Heart left ventricle (tissue), 16 donors: ENCODE measurements at regions not wholly inside any gene's neighbourhood (a gene's known extent, or its start where the extent isn't known, plus 50 kb on each side); places are given as distances from the start of the nearest gene placed in this dataset.

ENCODE experiments used
- ATAC-seq, 4 donors: fragments of 200-7000 bp; cut with Tn5 transposase; one replicate each; pipeline ENCODE4 v1.9.1; 2020 to 2022; ENCODE audit warnings: moderate library complexity in 4 of 4, mild to moderate bottlenecking in 3 of 4, moderate number of reproducible peaks in 1 of 4
- DNase-seq, 5 donors: peaks; one replicate each; pipeline ENCODE4 v3.0.0-alpha.2; 2020
- H3K27ac ChIP-seq, 12 donors: fragments of 200-600 bp; sonication (generic) in 4 of 12; one replicate each; pipeline versions ENCODE4 v1.5.0 to v1.8.0; 2016 to 2022; ENCODE audit warnings: mild to moderate bottlenecking in 2 of 12
- H3K27me3 ChIP-seq, 9 donors: fragments of 200-600 bp; sonication (generic) in 2 of 9; one replicate each; pipeline versions ENCODE4 v1.5.1 to v1.8.0; 2016 to 2022; ENCODE audit warnings: mild to moderate bottlenecking in 3 of 9
- H3K36me3 ChIP-seq, 9 donors: fragments of 200-600 bp; sonication (generic) in 2 of 9; one replicate each; pipeline versions ENCODE4 v1.5.0 to v1.8.0; 2018 to 2022; ENCODE audit warnings: mild to moderate bottlenecking in 2 of 9
- H3K4me1 ChIP-seq, 12 donors: fragments of 200-600 bp; sonication (generic) in 4 of 12; one replicate each; pipeline versions ENCODE4 v1.5.0 to v1.8.0; 2016 to 2022; ENCODE audit warnings: mild to moderate bottlenecking in 3 of 12
- H3K4me3 ChIP-seq, 12 donors: fragments of 200-600 bp; sonication (generic) in 4 of 12; one replicate each; pipeline versions ENCODE4 v1.5.0 to v1.8.0; 2017 to 2022; ENCODE audit warnings: mild to moderate bottlenecking in 9 of 12, moderate library complexity in 4 of 12
- H3K9me3 ChIP-seq, 12 donors: fragments of 200-600 bp; sonication (generic) in 4 of 12; one replicate each; pipeline versions ENCODE4 v1.5.0 to v1.8.0; 2016 to 2022; ENCODE audit warnings: mild to moderate bottlenecking in 1 of 12
- POLR2A ChIP-seq, 2 donors: fragments of 450-650 bp; IDR thresholded peaks; one replicate each; pipeline ENCODE4 v1.6.1; 2017; ENCODE audit warnings: antibody characterized with exemption in 2 of 2, mild to moderate bottlenecking in 2 of 2, moderate library complexity in 2 of 2
- WGBS, 4 donors: extraction: QIAGEN DNeasy Blood & Tissue Kit in 2 of 4; methylation state at CpG; one replicate each; pipeline versions ENCODE4 v1.1.5 to v1.1.7; 2013 to 2018; 5-methylcytosine and 5-hydroxymethylcytosine counted together
- intact Hi-C, 10 donors: fragments of 100-400 bp; cut with DNase I; formaldehyde crosslinking; loops; one replicate each; pipeline versions ENCODE4 v1.11.1 to v1.14.2; 2022
- TF ChIP-seq, protein P1 (sequence below), 12 donors: fragments of 200-600 bp; sonication (generic) in 4 of 12; IDR thresholded peaks; one replicate each; pipeline versions ENCODE4 v1.5.0 to v1.8.0; 2018 to 2022; ENCODE audit warnings: antibody characterized with exemption in 12 of 12, mild to moderate bottlenecking in 5 of 12
- donor health status: ischemic (EF 13 %, LVEDD 7.1; RV severe dilation, severe dysfunction).
- donor health status: healthy with polysubstance abuse.
- donor health status: DM: no; HTN: yes; CAD: no.
- donor health status: DM: no; HTN: no; CAD: no.
- donor health status: ischemic (EF 25% LVEDD 6.9; RV normal size, moderate dysfunction).
- donor health status: ischemic (EF 25% LVEDD 5.7; RV mildly dilated, moderate dysfunction).
- donor health status: healthy.
- donor health status: DM: yes; HTN: yes; CAD: no.
- donor health status: ischemic (EF 35%, LVEDD 5.7; RV mildly dilated, moderate dysfunction).
- donor health status: nonischemic (EF 11% LVEDD 7.7; RV severe dilation, severe dysfunction).
- donor health status: DM: yes; HTN: yes; CAD: no.
- donor health status: PGD.
- donor health status: ischemic (EF 29% LVEDD 5.4; RV normal size, mild dysfunction).
- donor health status: nonischemic (EF 23%, LVEDD 6.1; RV moderate dilation, normal function).

DNA sequence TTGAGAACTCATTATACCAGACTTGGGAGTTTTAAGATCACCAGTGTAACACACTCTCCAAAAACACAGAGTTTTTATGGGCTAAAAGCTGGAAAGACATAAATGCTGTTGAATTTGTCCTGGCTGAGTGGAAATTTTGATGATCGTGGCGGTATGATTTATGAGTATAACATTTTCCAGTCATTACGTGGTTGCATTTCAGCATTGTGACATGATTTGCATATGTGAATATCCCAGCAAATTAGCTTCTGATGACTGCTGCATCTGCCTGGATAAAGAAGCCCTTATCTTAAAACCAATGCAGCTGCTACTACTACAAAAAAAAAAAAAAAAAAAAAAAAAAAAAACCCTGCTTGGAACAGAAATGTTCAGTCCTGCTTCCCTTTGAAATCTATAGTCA is 850.9 kb downstream of the TFAP2A start:
- H3K27me3 ChIP-seq = no peaks in the 10 kb centered on the region
- 61 to 84% (median 68%) methylated on average over 3 of the region's 3 CpGs for WGBS, 4 donors
- H3K4me3 ChIP-seq = no peak overlapping the region
- ATAC-seq = no peak
- no peaks in the 10 kb centered on the region for H3K4me1 ChIP-seq
- H3K36me3 ChIP-seq = no peaks in the 10 kb centered on the region
- intact Hi-C loops = no loop called here
- no peak overlapping the region for H3K27ac ChIP-seq
- TF ChIP-seq, protein P1, sequence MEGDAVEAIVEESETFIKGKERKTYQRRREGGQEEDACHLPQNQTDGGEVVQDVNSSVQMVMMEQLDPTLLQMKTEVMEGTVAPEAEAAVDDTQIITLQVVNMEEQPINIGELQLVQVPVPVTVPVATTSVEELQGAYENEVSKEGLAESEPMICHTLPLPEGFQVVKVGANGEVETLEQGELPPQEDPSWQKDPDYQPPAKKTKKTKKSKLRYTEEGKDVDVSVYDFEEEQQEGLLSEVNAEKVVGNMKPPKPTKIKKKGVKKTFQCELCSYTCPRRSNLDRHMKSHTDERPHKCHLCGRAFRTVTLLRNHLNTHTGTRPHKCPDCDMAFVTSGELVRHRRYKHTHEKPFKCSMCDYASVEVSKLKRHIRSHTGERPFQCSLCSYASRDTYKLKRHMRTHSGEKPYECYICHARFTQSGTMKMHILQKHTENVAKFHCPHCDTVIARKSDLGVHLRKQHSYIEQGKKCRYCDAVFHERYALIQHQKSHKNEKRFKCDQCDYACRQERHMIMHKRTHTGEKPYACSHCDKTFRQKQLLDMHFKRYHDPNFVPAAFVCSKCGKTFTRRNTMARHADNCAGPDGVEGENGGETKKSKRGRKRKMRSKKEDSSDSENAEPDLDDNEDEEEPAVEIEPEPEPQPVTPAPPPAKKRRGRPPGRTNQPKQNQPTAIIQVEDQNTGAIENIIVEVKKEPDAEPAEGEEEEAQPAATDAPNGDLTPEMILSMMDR (IDR thresholded peaks at IDR 0.05) = no peak
- no peak for TF ChIP-seq POLR2A (IDR thresholded peaks at IDR 0.05)
- no peaks in the 10 kb centered on the region for H3K9me3 ChIP-seq
- no peak for DNase-seq

DNA sequence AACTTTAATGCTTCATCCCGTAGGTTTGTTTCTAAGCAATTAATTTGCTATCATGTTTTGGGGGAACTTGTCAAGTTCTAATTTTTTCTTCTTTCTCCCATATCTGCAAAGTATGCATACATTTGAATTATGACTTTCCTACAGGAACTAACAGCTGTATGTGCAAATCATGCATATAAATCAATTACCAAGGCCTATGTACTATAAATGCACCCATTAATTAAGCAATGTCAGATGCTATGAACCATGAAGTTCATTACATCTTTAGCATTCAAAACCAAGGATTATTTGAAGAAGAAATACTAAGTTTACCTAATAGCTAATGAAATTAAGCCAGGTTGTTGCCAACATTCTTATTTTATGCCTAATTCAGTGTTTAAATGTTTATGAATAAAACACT is 851.3 kb downstream of the TFAP2A start:
- intact Hi-C loops = no loop called here
- Histone ChIP-seq H3K9me3 (no peaks in the 10 kb centered on the region), H3K36me3 (no peaks in the 10 kb centered on the region), H3K27me3 (no peaks in the 10 kb centered on the region), H3K27ac (no peak overlapping the region), H3K4me1 (no peaks in the 10 kb centered on the region), H3K4me3 (no peak overlapping the region)
- no peak for DNase-seq
- no peak for ATAC-seq
- no peak for TF ChIP-seq POLR2A (IDR thresholded peaks at IDR 0.05)
- TF ChIP-seq, protein P1 (IDR thresholded peaks at IDR 0.05) = no peak
- WGBS, 4 donors = 90 to 95% (median 91%) methylated on average over 1 of the region's 1 CpG

DNA sequence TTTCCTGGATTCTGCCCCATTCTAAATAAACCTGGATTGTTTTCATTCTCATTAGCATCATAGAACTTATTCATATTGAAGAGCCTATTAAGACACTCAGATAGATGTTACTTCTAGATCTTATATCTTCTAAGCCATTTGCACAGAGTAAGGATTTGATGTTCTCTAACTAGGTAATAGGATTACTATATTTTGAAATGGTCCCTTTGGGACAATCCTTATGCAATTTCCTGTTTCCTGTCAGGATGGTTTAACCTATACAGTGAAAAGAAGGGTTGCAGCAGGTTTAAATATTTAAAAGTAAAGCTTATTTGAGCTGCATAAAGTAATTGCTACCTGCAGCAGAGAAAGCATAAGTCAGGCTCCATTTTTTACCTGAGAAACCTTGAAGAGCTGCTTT is 860.1 kb downstream of the TFAP2A start:
- no peaks in the 10 kb centered on the region for H3K36me3 ChIP-seq
- intact Hi-C loops = no loop called here
- ATAC-seq (no peak), DNase-seq (no peak)
- H3K4me1 ChIP-seq = no peaks in the 10 kb centered on the region
- no peak for TF ChIP-seq POLR2A (IDR thresholded peaks at IDR 0.05)
- TF ChIP-seq, protein P1 (IDR thresholded peaks at IDR 0.05) = no peak
- no peak overlapping the region for H3K4me3 ChIP-seq
- peaks cover 0 to 36% (median 9%) of the 10 kb centered on the region in 12 donors for H3K9me3 ChIP-seq
- H3K27me3 ChIP-seq = no peaks in the 10 kb centered on the region
- no peak overlapping the region for H3K27ac ChIP-seq

DNA sequence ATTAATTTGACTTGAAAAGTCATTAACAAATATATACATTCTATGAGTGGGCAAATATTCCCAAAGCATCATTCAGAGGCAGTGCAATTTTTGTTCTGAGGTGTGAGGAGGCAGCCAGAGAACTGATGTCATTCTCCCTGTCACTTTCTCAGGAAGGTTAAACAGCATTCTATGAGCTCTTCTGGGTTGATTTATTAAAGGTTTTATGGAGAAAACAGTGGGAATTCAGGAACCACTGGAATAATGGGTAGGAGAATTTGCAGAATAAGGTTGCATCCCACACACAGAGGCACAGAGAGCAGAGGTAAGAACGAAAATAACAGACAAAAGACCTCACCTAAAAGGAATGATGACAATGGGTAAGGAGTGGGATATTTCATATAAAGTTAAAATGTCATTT is 860.6 kb downstream of the TFAP2A start:
- ATAC-seq = no peak
- Histone ChIP-seq H3K9me3 (peaks cover 0 to 36% (median 9%) of the 10 kb centered on the region in 12 donors), H3K27me3 (no peaks in the 10 kb centered on the region), H3K36me3 (no peaks in the 10 kb centered on the region), H3K4me1 (no peaks in the 10 kb centered on the region), H3K4me3 (no peak overlapping the region), H3K27ac (no peak overlapping the region)
- intact Hi-C loops = no loop called here
- WGBS, 4 donors = 41 to 60% (median 56%) methylated on average over 1 of the region's 1 CpG
- no peak for DNase-seq
- no peak for TF ChIP-seq POLR2A (IDR thresholded peaks at IDR 0.05)
- TF ChIP-seq, protein P1 (IDR thresholded peaks at IDR 0.05) = no peak
